Activated T-cell treated with anti-CD3 and anti-CD28 coated beads, Interleukin-2, amount 50 U/mL, for 1 hour (primary cell): ENCODE measurements at regions not wholly inside any gene's neighbourhood (a gene's known extent, or its start where the extent isn't known, plus 50 kb on each side); places are given as distances from the start of the nearest gene placed in this dataset.

Experiments used
- DNase-seq: peaks from one replicate; pipeline ENCODE4 v3.0.0-alpha.2; 2020

DNA sequence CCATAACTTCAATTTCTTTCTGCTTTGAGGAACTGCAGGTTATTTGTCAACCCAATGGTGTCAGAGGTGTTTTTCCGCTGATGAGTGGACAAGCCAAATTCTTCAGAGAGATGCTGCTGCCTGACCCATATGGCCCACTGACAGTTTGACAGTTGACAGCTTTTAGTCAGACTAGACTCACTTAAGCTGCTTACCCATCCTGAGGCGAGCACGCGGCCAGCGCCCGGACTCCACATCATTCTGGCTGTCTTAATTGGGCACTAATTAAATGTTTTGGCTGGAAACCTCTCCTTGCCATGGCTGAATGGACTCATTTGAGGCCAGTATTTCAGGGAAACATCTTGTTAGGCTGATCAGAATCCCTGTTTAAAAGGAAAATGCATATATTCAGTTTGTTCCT, 316.1 kb upstream of the FANCL start:
- no peak for DNase-seq

DNA sequence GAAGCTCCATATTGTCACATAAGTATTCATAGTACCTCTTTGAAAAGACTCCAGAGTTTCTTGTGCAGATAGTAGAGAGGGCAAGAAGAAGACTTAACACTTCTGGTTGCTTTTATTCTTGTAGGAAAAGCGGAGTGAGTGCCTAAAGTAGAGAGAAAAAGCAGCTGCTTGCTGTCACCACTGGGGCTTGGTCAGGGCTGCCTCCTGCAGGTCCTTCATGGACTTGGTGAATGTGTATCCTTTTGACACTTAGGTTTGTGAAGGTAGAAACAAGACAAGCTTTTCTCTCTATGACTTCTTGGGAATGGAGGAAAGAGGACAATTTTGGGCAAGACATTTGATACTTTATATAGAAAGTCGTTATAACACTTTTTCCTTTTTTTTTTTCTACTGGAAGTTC, 312.8 kb upstream of the FANCL start:
- no peak for DNase-seq

DNA sequence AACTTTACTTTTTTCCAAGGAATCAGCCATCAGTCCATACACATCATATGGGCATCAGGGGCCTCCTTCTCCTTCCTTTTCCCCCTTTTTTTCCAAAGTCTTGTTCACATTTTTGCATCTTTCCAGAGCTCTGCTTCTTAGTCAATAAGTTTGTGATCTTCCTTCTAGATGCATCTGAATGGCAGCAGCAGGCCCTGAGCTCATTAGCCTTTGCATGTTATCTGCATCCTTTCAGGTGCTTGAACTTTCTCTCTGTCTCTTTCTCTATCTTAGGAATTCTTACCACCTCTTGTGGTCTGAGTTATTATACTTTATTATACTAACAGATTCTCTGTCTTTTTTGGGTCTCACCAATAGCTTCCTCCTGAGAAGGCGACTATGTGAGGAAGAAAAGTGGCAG, 312.4 kb upstream of the FANCL start:
- no peak for DNase-seq

DNA sequence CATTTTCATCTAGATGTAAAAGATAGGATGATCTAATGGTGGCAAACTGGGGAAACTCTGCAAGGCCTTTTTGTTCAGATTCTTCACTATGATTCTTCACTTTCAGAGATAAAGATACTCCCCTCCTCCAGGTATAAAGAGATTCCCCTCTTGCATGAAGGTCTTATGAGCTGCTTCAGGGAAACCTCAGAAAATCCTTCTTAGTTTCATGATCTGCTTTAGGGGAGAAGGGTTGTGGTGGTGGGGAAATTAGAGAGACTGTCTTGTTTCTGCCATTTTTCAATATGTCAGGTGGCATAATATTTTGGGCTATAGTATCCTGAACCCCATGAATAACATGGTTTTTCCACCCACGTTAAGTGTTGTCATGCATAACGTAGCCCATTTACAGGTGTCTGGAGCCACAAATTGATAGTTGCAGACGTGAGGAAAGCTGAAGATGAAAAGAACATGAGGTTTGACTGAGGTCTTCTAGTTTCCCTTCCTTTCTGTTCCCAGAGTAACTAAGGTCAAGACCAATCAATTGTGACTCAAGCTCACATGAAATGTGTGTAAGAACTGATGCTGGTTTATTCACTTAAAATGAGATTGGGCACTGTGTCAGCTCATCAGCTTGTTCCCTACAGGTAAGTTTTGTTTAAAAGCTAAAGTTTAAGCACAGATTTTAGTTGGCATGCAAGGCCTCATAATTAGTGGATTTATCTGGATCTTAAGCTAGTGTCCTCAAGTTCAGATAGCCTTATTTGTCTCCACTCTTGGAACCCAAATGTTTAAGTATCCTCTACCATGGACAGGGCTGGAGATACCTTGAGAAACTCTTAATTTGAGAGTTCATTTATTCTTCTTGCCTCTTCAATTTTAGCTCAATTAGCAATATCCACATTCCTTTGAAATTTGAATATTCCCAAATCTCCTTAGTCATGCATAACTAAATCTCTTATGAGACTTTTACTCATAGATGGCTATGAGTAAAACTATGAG, 304.5 kb upstream of the FANCL start:
- DNase-seq, result no peak

DNA sequence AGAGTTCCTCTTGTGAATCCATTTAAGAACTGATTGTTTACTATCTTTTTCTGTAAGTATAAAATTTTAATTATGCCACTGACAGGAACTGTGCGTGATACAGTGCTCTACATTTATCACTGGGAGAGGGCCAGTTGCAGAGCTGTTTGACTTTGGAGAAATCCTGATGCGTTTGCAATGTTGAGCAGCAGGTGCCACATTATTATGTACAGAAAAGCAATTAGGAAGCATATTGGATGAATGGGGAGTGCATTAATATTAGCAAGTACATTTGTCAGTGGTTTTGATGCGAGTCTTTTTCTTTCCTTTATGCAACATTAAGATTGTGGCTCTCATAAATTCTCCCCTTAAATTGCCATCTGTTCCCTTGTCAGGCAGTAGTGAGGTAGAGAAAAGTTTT, 302.3 kb upstream of the FANCL start:
- DNase-seq, result no peak

DNA sequence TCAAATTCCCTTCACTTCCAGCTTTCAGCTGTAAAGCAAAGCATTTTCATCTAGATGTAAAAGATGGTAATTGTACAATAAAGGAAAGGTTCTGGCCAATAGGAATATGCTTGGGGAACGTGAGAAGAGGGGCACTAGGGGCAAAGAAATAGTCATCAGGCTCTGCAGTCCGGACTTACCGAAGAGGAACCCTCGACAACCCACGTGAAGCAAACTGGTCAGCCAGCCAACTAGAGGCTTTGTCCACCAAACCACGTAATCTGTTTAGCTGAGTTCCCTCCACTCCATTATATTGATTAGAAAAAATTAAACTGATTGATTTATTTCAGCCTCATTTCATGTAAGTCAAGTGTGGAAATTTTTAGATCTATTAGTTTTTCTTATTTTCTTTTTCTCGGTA, 300.4 kb upstream of the FANCL start:
- DNase-seq, result no peak

DNA sequence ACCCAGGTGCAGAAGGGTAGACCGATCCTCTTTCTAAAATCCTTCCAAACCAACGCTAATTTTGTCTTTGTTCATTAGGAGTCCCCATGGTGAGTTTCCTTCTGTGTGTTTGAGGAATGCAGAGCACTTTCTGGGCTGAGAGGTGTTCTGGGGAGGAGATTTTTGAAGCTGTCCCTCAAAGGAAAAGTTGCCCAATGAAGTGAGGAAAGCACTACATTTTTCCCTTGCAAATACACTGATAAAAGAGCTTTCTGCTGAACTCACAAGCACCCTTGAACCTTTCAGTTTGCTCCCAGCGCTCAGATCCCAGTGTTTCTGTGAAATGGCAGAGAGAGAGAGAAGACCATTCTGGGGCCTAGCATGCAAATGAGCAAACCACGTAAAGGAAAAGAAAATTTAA, 299.6 kb upstream of the FANCL start:
- DNase-seq, result no peak

DNA sequence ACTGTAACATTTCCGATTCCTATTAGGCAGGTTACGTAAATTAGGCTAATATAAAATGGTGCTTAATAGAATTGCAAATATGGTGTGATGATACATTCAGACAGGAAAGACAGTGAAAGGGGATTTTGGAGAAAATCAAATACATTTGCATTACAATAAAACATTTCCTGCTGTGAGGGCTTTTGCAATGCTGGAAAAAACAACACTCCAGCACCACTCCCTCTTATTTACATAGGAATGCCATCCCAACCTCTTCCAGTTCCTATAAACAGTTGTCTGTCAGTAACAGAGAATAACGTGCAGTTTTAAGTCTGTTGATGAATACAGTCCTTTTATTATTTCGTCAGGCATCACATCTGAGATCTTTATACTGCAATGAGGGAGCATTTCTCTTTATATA, 298.8 kb upstream of the FANCL start:
- DNase-seq, result no peak

DNA sequence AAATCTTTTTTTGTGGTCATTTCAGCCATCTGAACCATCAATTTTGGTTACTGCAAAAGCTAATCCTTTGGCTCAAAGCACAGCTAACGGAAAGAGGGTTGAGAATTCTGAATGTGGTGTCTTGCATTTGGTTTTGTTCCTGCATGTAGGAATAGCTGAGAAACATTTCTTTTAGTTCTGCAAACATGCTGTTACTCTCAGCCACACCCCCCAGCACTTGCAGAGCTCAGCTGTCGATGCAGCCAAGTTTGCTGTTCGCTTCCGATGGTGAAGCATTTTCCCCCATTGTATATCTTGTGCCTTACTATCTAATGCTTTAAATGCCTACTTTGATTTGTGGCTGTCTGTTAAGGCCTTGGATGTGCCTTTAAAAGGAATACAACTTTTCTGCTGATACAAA, 294.9 kb upstream of the FANCL start:
- DNase-seq, result no peak

DNA sequence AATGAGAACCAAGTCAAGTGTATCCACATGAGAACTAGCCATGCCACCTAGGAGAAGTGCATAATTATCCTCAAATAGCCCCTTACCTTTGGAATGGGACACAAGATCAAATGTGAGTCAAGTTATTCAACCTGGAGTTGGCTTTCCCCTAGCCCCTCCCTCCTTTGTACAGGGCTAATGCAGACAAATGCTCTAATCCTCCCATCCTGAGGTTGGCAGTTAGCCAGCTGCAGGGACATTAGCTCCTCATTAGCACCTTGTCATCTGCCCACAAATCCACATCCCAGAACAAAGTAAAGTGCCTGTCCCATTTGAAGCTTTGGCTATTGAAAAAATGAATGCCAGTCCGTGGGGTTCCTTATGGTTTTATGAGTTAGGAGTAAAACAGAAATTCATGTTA, 294.1 kb upstream of the FANCL start:
- no peak for DNase-seq

DNA sequence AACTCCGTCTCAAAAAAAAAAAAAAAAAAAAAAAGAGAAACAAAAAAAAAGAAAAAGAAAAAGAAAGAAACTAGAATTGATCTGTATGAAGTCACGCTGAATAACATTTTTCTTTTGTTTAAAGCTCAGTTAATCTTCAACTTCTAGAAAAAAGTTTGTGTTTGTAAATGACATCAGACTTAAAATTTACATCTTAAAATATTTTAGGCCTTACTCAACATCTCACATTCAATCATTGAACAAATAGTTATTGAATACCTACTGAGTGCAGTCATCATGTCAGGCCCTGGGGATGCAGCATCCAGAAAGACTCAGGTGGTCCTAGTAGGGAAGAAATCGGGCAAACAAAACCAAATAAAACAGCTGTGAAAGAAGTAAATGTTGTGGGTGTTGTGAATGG, 292.3 kb upstream of the FANCL start:
- DNase-seq, result no peak

DNA sequence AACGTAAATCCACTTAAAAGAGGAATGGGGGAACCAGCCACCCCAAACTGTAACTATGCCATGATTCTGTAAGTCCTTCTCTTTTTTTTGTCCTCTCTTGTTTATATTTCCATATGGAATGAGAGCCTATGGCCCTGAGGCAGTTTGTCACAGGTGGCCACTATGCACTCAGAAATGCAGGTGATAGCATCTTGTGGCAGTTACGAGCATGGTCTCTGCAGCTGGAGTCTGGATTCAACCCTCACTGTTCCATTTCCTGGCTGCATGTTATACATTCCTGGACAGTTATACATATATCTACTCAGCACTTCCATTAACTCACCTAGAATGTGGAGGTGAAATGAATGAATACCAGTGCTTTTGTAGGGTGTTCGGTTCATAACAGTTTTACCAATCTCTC, 291.5 kb upstream of the FANCL start:
- DNase-seq, result no peak

DNA sequence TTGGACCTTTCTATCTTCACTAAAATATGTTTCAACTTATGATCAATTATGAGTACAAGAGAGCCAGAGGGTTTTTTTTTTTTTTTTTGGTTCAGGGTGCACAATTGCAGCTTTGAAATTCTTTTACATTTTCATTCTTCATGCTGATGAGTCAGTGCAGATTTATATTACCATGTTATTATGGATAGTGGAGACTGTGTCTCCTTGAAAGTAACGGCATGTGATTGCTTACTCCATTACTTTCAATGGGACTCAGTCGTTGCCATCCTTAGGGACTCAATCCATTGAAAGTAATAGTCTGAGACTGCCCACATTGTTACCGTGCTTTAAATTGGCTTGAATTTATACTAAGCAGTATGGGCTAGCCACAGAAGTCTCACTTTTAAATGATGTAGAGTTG, 286.5 kb upstream of the FANCL start:
- DNase-seq, result no peak

DNA sequence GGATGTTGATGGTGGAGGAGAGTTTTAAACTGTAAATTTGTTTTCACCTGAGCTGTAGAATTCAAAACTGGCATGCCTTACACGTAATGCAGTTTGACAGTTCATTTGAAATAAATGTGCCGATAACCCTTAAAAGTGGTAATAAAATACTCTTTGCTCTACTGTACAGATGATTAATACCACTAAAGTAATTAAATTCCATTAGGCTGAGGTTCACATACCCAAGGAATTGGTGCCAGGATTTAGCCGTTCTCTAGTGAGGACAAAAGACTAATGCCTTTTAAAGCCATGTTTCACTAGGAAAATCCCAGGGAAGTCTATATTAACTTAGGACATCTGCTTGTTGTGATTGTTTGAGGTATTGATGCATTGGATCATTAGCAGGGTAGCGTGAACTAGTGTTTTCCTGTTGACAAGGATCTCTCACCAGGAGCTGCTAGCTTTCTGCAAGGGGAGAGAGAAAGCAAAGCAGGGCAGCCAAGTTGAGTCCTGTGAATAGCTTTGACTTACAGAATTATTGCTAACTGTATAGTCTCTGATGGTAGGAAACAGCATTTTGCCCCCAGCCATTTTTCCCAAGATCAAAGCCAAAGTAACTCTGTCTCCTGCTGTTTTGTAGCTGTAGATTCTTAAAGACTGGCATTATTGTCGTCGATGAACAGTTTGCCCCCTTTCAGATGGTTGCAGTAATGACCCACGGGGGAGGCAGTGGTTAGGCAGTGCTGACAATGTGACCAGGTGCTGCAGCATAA, 280.9 kb upstream of the FANCL start:
- DNase-seq, result no peak

DNA sequence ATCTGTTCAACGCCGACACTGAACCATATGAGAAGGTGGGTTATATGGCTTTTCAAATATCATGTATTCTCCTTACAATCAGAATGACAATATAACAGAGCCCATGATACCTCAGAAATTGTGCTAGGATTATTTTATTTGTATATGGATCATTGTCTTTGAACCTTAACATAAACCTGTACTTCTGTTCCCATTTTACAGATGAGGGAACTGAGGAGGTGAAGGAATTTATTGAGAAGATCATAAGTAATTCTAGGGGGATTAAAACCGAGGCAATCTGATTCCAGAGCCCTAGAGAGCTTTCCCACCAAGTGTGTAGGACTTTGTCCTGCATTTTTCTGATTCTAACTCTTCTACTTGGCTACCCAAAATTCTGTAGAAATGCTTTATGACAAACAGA, 279.8 kb upstream of the FANCL start:
- no peak for DNase-seq

DNA sequence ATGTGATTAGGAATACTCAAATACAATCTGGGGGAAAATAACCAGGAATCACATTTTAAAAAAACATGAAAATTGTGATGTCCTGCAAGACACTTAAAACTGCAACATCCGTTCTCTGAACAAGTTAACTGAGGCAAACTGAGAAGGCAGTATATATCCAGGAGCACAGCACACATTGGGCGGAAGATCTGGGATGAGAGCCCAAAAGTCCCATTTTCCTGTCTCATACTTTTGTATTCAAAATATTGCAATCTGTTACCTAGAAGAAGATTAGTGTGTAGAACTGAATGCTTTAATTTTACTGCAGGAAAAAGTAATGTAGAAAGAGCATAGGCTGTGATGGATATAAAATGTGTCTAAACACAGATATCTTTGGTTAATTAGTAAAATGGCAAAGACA, 276.8 kb upstream of the FANCL start:
- DNase-seq, result no peak

DNA sequence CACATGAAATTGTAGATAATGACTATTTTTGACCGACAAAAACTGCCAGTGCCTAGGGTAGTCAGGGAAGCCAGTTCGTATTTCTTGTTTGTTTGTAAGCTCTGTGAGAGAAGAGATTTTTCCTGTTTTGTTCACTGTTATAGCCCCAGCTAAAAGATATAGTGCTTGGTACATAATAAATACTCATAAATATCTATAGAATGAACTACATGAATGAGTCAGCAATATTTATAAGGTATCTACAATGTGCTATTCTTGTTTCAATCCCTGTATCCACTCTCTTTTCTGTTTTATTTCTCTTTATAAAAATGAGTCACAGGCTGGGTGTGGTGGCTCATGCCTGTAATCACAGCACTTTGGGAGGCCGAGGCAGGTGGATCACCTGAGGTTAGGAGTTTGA, 275.6 kb upstream of the FANCL start:
- no peak for DNase-seq

DNA sequence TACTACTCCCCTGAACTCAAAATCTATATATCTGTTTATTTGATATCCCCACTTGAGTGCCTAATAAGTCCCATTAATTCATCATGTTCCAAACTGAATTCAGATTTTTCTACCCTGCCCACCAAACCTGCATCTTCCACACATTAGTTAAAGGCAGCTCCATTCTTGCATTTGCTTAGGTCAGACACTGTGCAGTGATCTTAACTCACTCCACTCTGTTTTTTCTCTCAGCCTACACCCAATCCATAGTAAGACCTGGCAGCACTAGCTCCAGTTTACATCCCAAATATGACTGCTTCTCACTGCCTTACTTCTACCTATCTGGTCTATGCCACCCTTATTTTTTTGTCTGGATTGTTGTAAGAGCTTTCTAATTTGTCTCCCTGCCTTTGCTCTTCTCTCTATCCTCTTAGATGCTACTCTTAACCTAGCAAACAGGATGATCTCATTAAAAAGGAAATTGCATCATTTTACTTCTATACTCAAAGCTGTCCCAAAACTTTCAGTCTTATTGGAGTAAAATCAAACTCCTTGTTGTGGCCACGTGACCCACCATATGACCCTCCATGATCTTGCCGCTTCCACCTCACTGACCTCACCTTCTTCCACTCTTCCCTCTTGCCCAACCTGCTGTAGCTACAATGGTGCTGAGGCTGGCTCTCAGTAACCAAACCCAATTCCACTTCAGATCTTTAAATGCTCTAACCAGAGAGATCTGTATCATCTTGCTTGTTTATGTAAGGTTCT, 274.9 kb upstream of the FANCL start:
- no peak for DNase-seq

DNA sequence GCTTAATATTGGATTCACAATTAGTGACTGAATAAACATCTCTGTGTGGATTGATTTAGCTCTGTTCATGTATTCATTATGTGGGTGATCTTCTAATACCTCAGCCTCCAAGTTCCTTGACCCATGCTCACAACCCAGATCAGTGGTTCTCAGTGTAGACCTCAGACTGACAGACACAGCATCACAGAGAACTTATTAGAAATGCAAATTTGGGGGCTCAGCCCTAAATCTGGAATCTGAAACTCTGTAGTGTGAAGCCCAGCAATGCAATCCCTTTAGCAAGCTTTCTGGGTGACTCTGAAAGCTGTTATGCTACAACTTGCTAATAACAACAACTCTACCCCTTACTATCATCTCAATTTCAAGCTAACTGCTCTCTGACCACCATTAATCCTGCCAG, 273.1 kb upstream of the FANCL start:
- no peak for DNase-seq

DNA sequence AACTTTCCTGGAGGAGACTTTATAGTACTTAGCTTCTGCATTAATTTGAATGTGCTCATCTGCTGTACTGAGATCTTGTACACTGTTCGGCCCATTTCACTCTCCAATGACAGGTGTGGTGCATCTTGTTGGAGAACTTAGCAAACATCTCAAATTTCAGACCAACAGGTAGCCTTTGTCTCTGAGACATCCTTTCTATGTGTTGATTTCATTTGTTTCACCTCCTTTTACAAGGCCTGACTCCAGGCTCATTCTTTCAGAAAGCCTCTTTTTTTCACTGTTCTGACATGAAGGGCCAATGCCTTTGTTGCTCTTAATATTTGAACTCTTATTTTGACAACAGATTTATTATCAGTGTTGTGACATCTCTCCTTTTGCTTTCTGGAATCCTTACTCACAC, 271.8 kb upstream of the FANCL start:
- DNase-seq, result no peak

DNA sequence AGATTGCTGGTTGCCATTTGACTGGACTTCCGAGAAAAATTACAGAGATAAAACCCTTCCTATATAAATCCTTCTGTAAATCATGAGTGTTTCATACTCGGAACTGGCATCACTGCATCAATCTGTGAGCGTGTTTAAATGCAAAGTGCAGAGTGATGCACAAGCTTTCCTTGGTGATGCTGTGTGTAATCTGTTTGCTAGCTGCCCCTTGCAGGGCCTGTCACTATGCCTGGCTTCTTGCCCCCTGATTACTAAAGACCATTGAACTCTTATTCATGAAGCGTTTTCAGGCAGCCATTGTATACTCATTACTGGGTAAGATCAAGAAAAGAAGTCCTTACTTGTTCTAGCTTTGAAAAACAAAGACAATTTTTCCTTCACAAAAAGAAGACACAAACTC, 266.9 kb upstream of the FANCL start:
- DNase-seq, result no peak

DNA sequence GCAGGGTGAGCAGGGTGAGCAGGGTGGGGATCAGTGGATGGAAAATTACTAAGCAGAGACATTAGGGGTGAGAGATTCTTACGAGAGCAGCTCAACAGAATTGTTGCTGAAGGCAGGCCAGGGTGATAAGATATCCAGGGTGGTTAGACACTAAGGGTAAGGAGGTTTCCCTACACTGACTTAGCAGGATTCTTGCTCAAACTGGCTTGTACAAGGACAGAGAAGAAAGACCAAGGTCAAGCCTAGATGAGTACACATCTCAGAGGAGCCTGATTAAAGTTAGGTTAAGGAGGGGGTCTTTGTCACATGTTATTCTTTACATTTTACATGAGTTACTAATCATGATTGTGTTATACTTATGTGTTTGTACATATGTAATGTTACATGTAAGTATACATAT, 262.8 kb upstream of the FANCL start:
- no peak for DNase-seq

DNA sequence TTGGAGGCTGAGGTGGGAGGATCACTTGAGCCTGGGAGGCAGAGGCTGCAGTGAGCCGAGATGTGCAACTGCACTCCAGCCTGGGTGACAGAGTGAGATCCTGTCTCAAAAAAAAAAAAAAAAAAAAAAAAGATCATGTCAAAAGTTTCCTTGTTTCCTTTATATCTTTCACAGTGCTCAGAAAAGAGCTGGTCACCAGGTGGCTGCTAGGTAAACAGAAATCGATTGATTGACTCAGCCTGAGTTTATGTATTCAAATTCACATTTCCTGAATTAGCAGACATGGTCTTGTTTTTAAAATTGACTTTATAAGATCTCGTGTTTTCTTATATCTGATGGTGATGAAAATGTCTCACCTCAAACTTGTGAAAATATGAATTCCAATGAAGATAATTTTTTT, 261.8 kb upstream of the FANCL start:
- no peak for DNase-seq
